HL-60 (cell line): ENCODE measurements at regions not wholly inside any gene's neighbourhood (a gene's known extent, or its start where the extent isn't known, plus 50 kb on each side); places are given as distances from the start of the nearest gene placed in this dataset.

Source experiments
- CTCF ChIP-seq: IDR thresholded peaks from one replicate; pipeline ENCODE4 v1.5.1; 2011; ENCODE audit warnings: low read length, control low read depth, inconsistent platforms; ENCODE audit not compliant: insufficient read depth
- REST ChIP-seq: IDR thresholded peaks from 2 replicates; pipeline ENCODE4 v1.6.1; 2012; ENCODE audit warnings: low read depth; ENCODE audit not compliant: insufficient replicate concordance
- SPI1 ChIP-seq: IDR thresholded peaks from 2 replicates; pipeline ENCODE4 v1.6.1; 2012; ENCODE audit warnings: low read depth, mild to moderate bottlenecking, borderline replicate concordance

- no peak for TF ChIP-seq CTCF
- no peak for TF ChIP-seq REST
- TF ChIP-seq SPI1 = no peak
Measured at GRCh38 chr2:164429354-164429753, 191.9 kb downstream of the GRB14 start.
